Prostate gland (tissue), 2 donors: ENCODE measurements at regions not wholly inside any gene's neighbourhood (a gene's known extent, or its start where the extent isn't known, plus 50 kb on each side); places are given as distances from the start of the nearest gene placed in this dataset.

Source experiments
- CTCF ChIP-seq, 4 experiments: fragments of 200-600 bp in 2 of 4; fragments of 450-650 bp in 2 of 4; sonication (generic) in 2 of 4; IDR thresholded peaks; 1 replicate in 3 of 4; 2 replicates in 1 of 4; pipeline ENCODE4 v1.5.1; 2016 to 2019; ENCODE audit warnings: antibody characterized with exemption in 4 of 4, mild to moderate bottlenecking in 2 of 4, moderate library complexity in 2 of 4
- POLR2A ChIP-seq: fragments of 450-650 bp; IDR thresholded peaks from one replicate; pipeline ENCODE4 v1.6.1; 2016; ENCODE audit warnings: antibody characterized with exemption, mild to moderate bottlenecking

DNA sequence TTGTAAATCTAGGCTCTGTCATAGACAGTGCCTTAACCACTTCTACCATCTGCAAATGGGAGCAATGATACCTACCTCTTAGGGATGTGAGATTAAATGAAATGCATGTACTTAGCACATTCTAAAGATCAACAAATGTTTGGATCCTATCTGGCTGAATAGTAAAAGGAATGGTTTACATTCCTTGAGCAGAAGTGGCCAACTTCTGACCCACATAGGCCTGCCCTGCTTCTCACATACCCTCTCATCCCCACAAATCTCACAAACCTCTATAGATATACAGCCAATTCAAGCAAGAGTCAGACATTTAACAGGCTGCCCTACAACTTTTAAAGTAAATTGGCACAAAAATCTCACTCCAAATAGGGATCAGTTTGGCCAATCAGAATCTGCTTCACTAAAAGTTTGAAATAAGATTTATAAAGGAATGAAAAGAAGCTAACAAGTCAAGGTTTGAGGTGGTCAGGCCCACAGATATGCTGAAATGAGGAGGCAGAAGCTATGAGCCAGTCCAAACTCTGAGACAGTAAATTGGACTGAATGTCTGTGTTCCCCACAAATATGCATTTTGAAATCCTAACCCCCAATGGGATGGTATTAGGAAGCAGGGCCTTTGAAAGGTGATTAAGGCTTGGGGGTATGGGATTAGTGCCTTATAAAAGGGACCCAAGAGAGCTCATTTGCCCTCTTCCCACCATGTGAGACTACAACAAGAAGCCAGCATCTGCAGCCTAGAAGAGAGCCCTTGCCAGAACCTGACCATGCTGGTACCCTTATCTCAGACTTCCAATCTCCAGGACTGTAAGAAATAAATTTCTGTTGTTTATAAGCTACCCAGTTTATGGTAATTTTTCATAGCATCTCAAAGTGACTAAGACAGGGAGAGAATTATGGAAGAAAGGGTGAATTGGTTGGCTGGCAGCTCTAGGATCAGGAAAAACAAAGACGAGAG is 227.8 kb upstream of the RBMS1 start:
- no peak for TF ChIP-seq CTCF (IDR thresholded peaks at IDR 0.05)
- TF ChIP-seq POLR2A: no peak
